Uterus (tissue), 2 donors: ENCODE measurements at regions not wholly inside any gene's neighbourhood (a gene's known extent, or its start where the extent isn't known, plus 50 kb on each side); places are given as distances from the start of the nearest gene placed in this dataset.

Experiments used
- CTCF ChIP-seq, 4 experiments: fragments of 200-600 bp in 2 of 4; fragments of 450-650 bp in 2 of 4; sonication (generic) in 2 of 4; IDR thresholded peaks; one replicate each; pipeline ENCODE4 v1.5.1; 2016 to 2019; ENCODE audit warnings: antibody characterized with exemption in 4 of 4, mild to moderate bottlenecking in 2 of 4, moderate library complexity in 1 of 4
- POLR2A ChIP-seq, 2 donors: fragments of 450-650 bp; IDR thresholded peaks; one replicate each; pipeline ENCODE4 v1.6.1; 2016; ENCODE audit warnings: antibody characterized with exemption in 2 of 2, mild to moderate bottlenecking in 1 of 2, moderate library complexity in 1 of 2

DNA sequence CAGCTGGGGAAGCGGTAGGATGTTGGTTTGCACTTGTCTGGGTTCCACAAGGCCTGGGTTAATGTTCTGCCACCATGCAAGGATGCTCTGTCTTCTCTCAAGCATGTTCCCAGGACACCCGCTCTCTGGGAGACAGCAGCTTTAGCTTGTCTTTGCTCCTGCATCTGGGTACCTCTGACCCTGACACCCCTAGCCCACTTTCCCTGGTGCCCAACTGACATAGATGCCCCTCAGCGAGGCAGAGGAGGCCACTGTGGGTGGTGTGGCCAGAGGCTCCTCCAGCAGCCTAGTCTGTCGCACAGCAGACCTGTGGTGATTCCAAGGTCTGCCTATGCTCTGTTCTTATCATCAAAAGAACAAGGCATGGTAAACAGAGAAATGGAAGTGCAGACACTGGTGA is 83.6 kb upstream of the ALDH1L1 start:
- TF ChIP-seq CTCF (IDR thresholded peaks at IDR 0.05) (no peak), POLR2A (IDR thresholded peaks at IDR 0.05) (no peak)
